ENCODE measurements at regions not wholly inside any gene's neighbourhood (a gene's known extent, or its start where the extent isn't known, plus 50 kb on each side); places are given as distances from the start of the nearest gene placed in this dataset.

DNA sequence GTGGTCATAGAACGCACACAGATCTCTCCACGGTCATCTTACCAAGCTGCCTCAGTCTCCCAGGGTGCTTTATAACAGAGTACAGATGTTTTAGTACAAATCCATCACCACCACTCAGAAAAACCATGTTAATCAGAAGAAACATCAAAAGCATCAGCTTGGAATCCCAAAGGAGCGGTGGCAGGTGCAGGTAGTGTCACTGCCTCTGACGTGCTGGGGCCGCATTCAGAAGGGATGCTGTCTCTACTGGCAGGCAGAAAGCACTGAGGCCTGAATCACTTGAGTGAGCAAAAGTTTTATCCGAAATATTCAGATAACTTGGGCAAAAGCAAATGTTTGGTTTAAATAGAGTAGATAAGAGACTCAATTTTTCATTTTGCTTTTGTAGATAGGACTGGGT, 448.4 kb upstream of the ZNF608 start:
- no peak for DNase-seq

DNA sequence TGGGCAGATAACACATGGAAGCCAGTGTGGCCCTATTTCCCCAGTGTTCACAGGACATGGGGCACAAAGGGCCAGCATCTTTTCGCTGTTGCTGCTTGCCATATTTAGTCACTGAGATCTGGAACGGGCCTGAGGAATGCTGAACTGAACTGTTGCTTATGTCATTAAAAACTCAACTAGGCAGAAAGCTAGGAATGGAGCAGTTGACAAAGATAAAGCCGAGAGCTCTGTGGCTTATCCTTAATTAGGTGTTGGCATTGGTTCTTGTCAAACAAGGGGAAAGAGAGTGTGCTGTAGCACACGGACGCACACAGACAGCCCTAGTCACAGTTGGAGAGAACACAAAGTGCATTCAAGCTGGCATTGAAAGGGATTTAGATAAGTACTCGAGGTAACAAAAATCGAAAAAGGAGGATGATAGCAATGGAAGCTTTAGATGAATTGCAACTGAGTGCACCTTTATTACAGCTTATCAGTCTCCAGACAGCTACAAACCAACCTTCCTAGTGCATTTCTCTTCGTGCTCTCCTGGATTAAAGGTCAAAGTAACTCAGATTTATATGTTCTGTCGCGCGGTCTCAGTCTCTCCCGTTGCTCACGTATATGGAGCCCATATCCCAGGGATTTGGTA, 450.2 kb upstream of the ZNF608 start:
- peak; percentile 66 for DNase-seq

DNA sequence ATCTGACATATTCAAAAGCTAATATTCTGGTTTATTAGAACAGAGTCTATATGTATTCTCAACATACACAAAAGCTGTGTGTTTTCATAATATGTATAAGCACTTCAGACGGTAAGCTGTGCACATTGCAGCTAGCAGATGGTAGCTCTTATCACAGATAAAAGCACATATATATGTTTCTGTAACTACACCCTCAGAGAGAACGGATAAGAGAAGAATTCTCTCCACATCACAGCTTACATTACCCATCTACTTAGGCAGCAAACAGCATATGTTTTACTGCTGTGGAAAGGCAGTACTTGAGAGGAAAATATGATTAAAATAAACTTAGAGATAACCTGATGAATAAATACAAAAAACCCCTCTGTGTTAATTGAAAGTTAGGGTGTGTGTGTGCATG, 450.9 kb upstream of the ZNF608 start:
- DNase-seq, result no peak

DNA sequence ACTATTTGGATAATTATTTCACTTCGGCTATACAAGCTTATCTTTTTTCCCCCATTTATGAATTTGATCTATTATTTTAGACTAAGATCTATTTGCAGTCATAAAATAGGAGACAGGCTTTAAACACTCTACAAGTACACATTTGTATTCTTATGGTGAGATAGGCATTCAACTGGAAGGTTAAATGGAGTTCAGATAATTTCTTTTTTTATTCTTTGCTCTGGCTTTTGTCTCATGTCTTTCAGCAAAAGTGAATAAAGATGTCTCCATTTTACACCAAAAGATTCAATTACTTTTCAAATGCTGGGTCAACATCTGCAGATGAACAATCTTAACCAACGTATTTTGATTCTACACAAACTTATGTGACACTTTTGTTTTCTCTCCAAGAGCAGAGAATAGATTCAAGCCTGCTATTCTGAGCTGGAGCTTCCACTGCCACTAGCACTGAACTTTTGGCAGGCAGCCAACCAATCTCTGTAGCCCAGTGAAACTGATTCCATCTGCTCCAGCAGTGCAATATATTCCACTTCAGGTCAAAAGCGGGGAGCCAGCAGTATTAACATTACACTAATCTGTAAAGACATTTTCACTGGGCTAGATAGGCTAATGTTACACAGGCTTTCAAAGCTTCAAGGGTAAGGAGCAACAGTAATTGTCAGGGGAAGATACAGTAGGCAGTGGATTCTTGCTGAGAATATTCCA, 452.0 kb upstream of the ZNF608 start:
- DNase-seq, result peak; percentile 76

DNA sequence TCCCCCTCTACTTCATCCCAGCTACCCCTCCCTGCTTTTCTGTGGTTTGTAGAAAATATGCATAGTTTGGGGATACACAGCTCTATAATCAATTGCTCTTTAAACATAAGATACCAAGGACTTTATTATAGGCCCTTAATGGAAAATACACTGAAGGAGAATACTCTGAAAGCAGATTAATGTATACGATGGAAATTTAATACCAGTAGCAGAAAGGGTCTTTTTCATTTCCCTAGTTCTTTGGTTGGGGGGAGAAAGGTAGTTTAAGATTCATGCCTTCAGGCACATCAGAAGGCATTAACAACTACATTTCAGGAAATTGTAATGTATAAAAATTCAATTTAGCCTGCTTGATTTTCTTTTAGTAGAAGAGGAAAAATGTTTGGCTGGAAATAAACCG, 452.9 kb upstream of the ZNF608 start:
- no peak for DNase-seq

DNA sequence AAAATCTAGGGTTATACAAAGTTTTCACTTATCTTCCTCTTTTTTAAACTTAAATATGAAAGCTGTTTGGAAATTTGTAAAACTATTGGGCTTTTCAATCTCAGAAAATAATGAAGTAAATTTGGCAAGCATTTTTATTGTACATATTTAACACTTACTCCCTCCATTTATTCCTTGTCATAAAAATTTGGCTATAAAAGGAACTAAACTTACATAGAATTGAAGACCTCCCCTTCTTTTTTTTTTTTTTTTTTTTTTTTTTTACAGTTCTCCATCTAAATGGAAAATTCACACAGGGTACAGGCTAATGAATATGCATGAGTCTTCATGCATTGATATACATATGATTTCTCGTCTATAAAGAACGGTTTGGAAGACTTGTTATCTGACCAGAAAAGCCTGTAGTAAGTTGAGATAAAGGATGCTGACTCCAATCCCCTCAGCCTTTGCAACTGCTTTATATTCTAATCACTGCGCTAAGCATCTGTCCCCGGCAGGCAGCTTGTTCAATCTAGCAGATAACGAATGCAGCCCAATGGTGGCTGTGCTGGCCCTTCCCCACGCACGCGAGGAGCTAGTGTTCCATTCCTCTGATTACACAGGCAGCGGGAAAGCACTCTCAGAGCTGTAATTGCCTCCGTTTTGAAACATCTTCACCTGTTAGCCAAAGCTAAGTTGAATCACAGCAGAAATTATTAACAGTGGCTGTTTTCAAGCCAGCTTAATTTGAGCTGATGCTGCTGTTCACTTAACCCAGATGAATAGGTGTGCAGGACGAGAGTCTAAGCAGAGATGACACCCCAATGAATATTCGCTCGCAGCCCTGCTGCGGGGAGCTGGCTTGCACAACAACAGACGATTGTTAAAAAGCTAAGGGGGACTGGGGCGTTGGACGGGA, 453.8 kb upstream of the ZNF608 start:
- peak; percentile 39 for DNase-seq

DNA sequence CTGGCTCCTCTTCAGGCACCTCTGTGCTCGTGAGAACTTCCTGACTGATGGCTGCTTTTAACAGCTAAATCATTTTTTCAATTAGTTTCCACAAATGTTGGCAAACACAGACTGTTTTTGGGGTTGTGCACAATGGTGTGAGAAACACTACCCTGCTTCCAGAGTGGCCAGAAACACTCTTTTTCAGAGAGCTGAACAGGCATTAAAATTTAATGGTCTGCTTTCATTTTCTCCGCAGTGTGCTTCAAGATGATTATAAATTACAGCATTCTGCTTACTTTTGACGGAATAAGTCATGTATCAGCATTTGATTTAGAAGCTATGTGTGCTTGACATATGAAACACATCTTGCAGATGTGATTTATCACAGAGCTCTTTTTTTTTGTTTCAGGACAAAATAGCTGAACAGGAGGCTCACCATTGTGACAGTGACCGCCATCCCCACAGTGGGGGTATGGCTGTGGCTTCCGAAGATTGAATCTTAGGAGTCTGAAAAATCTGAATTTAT, 454.5 kb upstream of the ZNF608 start:
- no peak for DNase-seq

DNA sequence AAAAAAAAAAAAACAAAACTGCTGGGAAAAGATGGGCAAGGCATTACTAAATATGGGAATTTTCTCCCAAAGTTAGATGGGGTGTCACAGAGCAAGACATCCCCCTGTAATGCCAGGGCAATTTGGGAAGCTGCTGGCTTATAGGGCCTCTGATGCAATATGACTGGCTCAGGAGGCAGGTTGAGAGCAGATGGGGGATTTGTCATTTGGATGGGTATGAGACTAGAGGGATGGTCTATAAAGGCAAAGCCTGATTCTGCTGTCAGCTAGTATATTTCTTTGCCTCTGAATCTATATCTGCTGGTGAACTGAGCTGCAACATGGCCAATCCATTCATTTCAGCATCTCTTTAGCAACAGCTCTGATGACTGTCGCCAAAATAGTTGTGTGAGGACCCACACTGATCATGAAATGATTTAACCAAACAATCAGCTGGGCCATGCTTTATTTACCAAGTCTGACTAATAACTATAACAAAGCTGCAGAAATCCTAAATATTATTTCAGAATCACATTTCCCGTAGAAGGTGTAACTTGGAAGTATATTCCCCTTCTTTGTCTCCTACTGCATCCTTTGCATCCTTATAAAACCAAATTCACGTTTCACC, 455.1 kb upstream of the ZNF608 start:
- no peak for DNase-seq

DNA sequence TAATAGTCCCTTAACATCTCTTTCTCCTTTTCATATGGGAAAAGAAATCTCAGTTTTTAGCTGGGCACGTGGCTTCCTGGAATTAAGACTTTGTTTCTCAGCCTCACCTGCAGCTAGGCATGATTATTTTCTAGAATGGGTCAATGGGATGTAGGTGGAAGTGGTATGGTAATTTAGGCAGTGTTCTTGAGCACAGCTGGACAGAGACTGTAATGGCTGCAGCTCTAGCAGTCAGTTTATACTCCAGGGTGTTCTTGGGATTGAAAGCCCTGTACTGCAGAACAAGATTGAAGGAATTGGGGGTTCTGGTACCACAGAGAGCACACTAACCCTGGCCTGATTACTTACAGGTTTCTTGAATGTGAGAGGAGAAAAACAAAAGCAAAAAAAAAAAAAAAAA, 455.9 kb upstream of the ZNF608 start:
- DNase-seq, result no peak

DNA sequence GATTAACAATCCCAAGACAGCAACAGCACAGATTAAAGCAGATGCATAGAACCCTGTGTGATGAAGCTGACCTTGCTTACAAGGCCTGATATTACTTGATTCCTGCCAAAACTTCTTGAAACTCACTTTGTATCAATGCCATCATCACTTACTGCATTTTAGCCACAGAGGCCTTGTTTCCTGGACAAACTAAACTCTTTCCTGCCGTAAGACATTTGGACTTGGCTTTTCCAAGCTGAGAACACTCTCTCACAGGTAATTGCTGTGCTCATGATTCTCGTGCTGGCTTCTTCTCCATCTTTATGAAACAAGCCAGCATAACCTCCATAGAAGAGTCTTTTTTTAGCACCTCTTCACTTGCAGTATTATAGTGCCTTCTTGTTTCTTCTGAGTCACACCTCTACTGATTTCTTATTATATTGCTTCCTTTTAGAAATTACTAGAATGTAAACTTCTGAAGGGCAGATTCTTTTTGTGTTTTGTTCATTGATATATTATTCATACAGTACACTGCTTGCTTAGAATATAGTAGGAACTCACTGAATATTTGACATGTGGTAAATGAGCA, 456.5 kb upstream of the ZNF608 start:
- DNase-seq, result no peak

DNA sequence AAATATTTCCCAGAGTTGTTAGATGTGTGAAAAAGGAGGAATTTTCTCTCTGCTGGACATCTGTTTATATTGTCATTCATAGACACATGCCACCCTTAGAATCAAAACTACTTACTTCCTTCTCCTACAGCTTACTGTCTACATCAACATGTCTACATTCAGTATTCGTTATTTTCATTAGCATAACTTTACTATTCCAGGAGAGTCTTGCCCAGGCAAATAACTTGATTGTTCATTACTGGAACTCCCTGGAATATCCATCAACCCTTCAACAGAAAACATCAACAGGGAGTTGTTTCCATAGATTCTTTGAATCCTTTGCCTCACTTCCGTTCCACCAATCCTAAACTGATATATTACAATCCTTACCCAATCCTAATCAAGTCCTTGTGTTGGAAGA, 457.5 kb upstream of the ZNF608 start:
- DNase-seq, result no peak

DNA sequence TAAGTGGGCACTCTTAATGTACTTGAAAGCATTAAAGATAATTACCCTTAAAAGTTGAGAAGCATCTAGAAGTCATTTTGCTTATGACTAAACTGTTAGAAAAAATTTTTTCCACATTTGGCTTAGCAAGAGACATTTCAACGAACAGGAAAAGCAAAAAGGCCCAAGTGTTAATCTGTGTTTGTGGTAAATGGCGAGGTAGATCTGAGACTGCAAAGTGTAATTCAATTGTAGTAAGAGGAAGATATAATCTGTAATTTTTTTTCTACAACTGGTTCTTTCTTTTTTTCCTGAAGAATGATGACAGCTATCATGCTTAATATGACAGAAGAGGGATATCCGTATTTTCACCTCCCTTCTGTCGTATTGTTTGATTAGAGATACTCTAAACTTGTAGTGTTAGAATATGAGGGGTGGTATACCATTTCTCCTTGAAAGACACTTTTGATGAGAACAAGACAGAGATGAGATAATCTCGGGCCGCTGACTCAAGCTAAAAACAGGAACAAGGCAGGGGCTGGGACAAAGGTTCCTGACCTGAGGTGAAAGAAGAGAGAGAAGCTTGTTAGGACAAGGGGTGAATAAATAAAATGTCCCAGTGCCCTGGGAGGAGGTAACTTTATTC, 459.3 kb upstream of the ZNF608 start:
- DNase-seq, result no peak

DNA sequence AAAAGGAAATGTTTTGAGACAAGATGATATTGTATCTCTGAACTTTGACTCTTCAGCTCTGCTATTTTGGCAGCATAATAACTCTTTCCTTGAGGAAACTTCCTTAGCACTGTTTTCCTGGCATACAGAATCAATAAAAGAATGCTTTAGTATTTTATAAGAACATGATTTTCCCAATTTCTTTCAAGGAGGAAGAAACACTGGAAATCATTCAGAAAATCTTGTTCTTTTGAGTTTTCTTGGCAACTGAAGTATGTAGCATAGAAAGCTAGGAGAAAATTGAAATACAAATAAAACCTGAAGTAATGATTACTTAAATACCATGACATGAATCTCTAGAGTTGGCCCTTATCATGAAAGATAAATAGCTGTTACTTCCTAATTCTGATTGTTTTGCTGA, 461.4 kb upstream of the ZNF608 start:
- DNase-seq, result no peak

DNA sequence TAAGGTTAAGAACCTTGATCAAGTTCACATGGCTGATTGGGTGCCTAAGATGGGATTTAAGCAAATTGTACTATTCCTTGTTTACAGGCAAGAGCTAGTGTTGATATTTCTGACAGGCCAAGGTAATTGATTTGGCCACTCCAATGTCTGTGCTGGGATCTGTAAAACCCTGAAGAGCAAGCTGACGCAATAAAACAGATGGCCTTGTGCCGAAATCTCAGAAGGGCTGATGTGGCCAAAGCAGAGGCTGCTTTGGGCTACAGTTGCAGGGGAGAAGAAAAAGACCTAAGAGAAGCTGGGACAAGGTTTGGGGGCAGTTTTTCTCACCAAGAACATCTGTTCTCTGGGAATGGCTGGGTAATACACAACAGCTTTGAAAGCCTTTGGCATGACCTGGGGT, 463.2 kb upstream of the ZNF608 start:
- no peak for DNase-seq

DNA sequence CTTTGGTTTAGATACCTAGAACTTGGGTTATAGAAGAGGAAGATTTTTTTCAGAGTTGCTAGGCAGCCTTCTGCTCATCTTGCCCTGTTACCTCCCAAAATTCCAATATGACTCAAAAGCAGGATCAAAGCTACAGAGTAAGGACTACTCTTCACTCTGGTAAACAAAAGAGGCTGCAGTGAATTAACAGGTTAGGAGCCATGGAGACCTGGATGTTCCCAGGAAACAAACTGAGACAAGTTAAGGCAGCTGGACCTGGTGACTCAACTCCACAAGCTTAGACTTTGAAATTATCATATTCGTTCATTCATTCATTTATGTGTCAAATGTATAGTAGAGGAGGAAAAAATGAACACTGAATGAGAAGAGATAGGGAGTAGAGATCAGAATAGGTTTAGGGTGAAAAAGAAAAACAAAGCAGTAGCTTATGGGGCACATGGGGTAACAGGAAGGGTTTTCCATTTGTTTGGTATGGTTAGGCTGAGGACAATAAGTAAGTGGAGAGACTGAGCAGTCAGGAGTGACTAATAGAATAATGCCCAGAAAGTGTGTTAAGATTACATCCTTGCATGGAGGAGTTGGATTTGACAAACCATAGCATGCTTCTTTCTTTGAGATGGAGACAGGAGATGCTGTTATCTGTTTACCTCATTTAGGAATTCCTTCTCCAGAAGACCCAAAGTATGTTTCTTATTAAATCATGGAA, 464.0 kb upstream of the ZNF608 start:
- no peak for DNase-seq

DNA sequence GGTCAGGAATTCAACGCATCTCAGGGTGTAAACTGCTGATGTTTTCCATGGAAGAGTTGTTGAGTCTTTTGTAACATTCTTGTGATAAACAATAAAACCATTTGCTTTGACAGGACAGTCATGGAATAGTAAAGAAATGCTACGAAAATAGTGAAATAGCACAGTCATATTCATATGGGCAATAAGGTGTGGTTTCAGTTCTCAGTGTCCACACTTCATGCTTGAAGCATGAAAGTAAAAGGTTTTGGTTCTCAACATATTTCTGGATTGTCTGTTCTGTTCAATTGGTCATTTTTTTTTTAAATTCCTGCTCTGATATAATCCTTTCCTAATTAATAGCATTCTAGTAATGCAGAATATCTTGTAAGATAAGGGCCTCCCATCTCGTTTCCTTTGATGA, 467.6 kb upstream of the ZNF608 start:
- DNase-seq, result no peak

DNA sequence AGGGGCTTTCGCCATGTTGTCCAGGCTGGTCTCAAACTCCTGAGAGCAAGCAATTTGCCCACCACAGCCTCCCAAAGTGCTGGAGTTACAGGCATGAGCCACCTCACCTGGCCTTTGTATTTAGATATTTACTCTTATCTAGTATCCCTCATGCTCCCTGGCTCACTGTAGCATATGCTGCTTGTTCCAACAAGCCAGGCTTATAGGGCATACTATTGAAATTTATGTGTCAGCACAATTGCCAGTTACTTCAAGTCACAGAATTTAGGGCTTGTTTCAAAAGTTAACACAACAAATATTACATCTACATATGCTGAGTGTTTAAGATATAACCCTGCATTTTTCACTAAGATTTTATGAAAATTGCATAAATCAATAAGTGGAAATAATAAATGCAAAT, 469.2 kb upstream of the ZNF608 start:
- DNase-seq, result no peak

DNA sequence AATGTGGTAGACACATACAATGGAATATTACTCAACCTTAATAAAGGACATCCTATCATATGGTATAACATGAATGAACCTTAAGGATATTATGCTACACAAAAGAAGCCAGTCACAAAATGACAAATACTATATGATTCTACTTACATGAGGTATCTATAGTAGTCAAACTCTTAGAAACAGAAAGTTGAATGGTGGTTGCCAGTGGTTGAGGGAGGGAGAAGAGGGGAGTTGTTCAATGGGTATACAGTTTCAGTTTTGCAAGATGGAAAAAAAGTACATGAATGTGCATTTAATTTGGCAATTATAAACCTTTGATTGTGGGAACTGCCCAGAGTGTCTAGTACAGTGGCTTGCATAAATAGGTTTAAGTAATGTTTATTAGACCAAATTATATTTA, 473.3 kb upstream of the ZNF608 start:
- DNase-seq, result no peak

DNA sequence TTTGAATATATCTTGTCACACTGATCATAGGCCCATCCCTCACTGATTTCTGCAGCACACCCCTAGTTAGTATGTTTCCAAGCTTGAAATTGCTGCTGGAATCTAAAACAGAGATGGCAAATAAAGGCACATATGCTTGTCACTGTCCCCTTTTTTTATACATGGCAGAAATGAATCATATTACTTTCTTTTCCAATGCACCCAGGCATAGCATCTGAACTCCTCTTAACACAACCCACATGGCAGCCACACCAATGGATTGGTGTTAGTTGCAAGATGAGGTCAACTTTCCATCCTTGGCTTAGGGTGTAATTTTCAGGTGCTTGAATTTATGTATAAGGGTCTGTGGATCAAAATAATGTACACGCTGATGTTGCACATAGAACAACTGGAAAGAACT, 473.8 kb upstream of the ZNF608 start:
- no peak for DNase-seq

DNA sequence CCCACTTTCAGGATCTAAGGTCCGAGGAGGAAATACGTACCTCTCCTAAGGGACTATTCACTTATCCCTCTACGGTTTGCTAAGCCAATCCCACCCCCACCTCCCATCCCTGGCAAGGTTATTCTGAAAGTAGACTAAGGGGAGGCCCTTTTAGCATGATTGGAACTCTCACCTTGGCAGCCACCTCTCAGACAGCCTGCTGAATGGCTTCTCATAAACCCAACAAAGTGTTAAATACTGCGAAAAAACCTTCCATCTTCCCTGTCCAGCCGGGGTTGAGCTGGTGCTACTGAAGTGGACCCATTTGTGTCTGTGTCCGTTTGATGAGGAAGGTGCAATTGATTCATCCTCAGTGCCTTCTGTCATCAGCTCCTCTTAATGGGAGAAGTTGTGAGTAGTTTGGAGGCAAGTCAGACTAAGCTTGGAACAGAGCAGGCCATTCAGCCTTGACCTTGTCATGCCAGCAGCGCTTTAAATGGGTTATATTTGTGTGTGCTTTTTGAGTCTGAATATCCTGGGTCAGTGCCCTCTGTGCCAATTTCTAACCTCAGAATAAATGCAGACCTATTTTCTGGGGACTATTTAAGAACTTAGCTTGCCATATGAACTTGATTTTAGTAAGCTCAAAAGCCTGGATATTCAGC, 476.3 kb upstream of the ZNF608 start:
- DNase-seq, result no peak

DNA sequence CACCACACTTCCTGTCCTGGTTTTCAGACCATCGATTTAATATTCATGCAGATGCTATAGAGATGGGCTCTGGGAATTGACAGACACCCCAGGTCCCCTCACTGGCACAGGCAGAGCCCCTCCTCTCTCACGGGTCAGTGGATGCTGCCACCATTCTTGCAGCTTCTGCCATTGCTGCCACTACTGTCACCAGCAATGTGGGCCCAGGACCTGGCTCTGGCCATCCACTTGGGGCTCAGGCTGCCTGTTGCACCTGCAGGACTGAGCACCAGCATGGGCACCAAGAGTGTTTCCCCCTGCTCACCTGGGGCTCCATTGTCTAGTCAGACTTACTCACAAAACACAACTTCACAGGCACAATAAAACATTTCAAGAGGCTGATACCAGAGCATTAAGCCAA, 479.0 kb upstream of the ZNF608 start:
- DNase-seq, result no peak

All from NCI-H2081 treated with DMSO at 0.1 percent for 48 hours (cell line).